OCI-LY7 (cell line): ENCODE measurements at regions not wholly inside any gene's neighbourhood (a gene's known extent, or its start where the extent isn't known, plus 50 kb on each side); places are given as distances from the start of the nearest gene placed in this dataset.
"Not testable (repeated sequence)": the region's sequence is repeated elsewhere in the genome, so short reads cannot be mapped to it uniquely, and the experiment has no call there.

Experiments used
- BruUV-seq: library from RNA; stranded (reverse); fragments of 400-500 nt; replicated peaks from 2 replicates; lab custom pipeline; 2021; lab: Mats Ljungman, UMichigan
- CTCF ChIA-PET: fragments of 300-600 bp; sonication (Branson Sonifier 250); formaldehyde crosslinking; loops from one replicate; lab custom pipeline; 2022; ENCODE audit warnings: antibody characterized with exemption; ENCODE audit not compliant: unreplicated experiment; lab: Charles Lee
- POLR2A ChIA-PET: fragments of 300-600 bp; sonication (Branson Sonifier 250); formaldehyde crosslinking; loops from one replicate; lab custom pipeline; 2022; ENCODE audit warnings: antibody characterized with exemption; lab: Charles Lee
- DNase-seq: peaks from one replicate; pipeline ENCODE4 v3.0.0-alpha.2; 2015; ENCODE audit warnings: low spot score
- H2AFZ ChIP-seq: fragments of 200-600 bp; sonication (generic), shearing (Covaris generic); 2 replicates; pipeline ENCODE4 v1.6.1; 2014; ENCODE audit warnings: mild to moderate bottlenecking, antibody characterized with exemption, low read length, moderate library complexity
- H3K27ac ChIP-seq: fragments of 200-600 bp; sonication (generic); 2 replicates; pipeline ENCODE4 v1.5.1; 2014; ENCODE audit warnings: mixed run types, low read depth, mild to moderate bottlenecking, moderate library complexity, low read length, inconsistent platforms; ENCODE audit not compliant: poor library complexity, severe bottlenecking
- H3K36me3 ChIP-seq: fragments of 200-600 bp; sonication (generic); 2 replicates; pipeline ENCODE4 v1.6.1; 2014; ENCODE audit warnings: mild to moderate bottlenecking, antibody characterized with exemption, low read length, moderate library complexity, mixed read lengths; ENCODE audit not compliant: insufficient read depth
- H3K4me1 ChIP-seq: fragments of 200-600 bp; sonication (generic); 2 replicates; pipeline ENCODE4 v1.5.1; 2014; ENCODE audit warnings: mild to moderate bottlenecking, low read length; ENCODE audit not compliant: insufficient read depth, poor library complexity, severe bottlenecking
- H3K4me2 ChIP-seq: fragments of 200-600 bp; sonication (generic); 2 replicates; pipeline ENCODE4 v1.6.1; 2014; ENCODE audit warnings: mild to moderate bottlenecking, low read length
- H3K4me3 ChIP-seq: fragments of 200-600 bp; sonication (generic); 2 replicates; pipeline ENCODE4 v1.5.1; 2014; ENCODE audit warnings: mild to moderate bottlenecking, low read depth, low read length; ENCODE audit not compliant: poor library complexity, severe bottlenecking
- H3K79me2 ChIP-seq: fragments of 200-600 bp; sonication (generic); 2 replicates; pipeline ENCODE4 v1.6.1; 2016; ENCODE audit warnings: low read depth, mild to moderate bottlenecking, low read length, moderate library complexity, mixed read lengths; ENCODE audit not compliant: insufficient read depth
- H3K9me2 ChIP-seq: fragments of 200-600 bp; sonication (generic); 2 replicates; pipeline ENCODE4 v1.6.1; 2016; ENCODE audit warnings: mild to moderate bottlenecking, low read length, mixed read lengths; ENCODE audit not compliant: insufficient read depth
- H3K9me3 ChIP-seq: fragments of 200-600 bp; sonication (generic); 2 replicates; pipeline ENCODE4 v1.6.1; 2014; ENCODE audit warnings: mild to moderate bottlenecking, mixed run types, low read length, mixed read lengths
- H4K20me1 ChIP-seq: fragments of 200-600 bp; sonication (generic); 2 replicates; pipeline ENCODE4 v1.6.1; 2014; ENCODE audit warnings: mild to moderate bottlenecking, antibody characterized with exemption, low read length, moderate library complexity, mixed read lengths; ENCODE audit not compliant: insufficient read depth
- EZH2phosphoT487 ChIP-seq: fragments of 200-600 bp; sonication (generic); IDR thresholded peaks from 2 replicates; pipeline ENCODE4 v1.6.1; 2018; ENCODE audit warnings: low read depth, borderline replicate concordance, mild to moderate bottlenecking, mixed run types, antibody characterized with exemption, low read length, moderate library complexity, mixed read lengths
- intact Hi-C: fragments of 100-400 bp; cut with micrococcal nuclease; formaldehyde crosslinking; loops from one replicate; pipeline ENCODE4 v1.10.0; 2022; ENCODE audit not compliant: unreplicated experiment
- TF ChIP-seq, protein P1 (sequence below): fragments of 200-600 bp; sonication (generic); conservative IDR thresholded peaks from 2 replicates; pipeline ENCODE4 v1.5.1; 2014; ENCODE audit warnings: mild to moderate bottlenecking, antibody characterized with exemption, low read length, moderate library complexity, mixed read lengths

DNA sequence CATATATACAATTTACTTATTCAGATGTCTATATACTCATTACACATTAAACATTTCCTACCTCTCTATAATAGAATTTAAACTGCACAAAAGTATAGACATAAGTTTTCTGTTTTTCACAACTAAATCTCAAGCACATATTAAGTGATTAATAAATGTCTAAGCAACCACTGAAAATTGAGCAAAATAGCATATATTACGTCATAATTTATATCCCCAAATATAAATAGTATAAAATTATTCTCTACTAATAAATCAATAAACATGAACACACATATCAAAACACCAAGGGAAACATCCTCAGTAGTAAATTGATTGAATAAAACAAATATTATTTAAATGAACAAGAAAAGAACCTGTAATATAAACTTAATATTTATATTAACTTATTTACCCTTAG is 865.1 kb downstream of the CDH18 start:
- no peaks in the 10 kb centered on the region for H3K79me2 ChIP-seq
- BruUV-seq: no TSS peak
- no peak for DNase-seq
- H3K4me1 ChIP-seq: no peaks in the 10 kb centered on the region
- H2AFZ ChIP-seq: no peak overlapping the region
- TF ChIP-seq EZH2phosphoT487: no peak
- TF ChIP-seq, protein P1, sequence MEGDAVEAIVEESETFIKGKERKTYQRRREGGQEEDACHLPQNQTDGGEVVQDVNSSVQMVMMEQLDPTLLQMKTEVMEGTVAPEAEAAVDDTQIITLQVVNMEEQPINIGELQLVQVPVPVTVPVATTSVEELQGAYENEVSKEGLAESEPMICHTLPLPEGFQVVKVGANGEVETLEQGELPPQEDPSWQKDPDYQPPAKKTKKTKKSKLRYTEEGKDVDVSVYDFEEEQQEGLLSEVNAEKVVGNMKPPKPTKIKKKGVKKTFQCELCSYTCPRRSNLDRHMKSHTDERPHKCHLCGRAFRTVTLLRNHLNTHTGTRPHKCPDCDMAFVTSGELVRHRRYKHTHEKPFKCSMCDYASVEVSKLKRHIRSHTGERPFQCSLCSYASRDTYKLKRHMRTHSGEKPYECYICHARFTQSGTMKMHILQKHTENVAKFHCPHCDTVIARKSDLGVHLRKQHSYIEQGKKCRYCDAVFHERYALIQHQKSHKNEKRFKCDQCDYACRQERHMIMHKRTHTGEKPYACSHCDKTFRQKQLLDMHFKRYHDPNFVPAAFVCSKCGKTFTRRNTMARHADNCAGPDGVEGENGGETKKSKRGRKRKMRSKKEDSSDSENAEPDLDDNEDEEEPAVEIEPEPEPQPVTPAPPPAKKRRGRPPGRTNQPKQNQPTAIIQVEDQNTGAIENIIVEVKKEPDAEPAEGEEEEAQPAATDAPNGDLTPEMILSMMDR: no peak
- H3K4me3 ChIP-seq: no peak overlapping the region
- no peak overlapping the region for H3K4me2 ChIP-seq
- H4K20me1 ChIP-seq: no peaks in the 10 kb centered on the region
- CTCF ChIA-PET: no interaction called here
- intact Hi-C loops: no loop called here
- H3K9me3 ChIP-seq: no peaks in the 10 kb centered on the region
- no peaks in the 10 kb centered on the region for H3K9me2 ChIP-seq
- H3K36me3 ChIP-seq: no peaks in the 10 kb centered on the region
- no peak overlapping the region for H3K27ac ChIP-seq
- POLR2A ChIA-PET: interaction anchor here (0.9 to 1.3 kb wide), 4 partner anchors 11 to 66 kb away, joined by 3 to 5 read pairs (median 3); no protein-coding TSS in a partner anchor

DNA sequence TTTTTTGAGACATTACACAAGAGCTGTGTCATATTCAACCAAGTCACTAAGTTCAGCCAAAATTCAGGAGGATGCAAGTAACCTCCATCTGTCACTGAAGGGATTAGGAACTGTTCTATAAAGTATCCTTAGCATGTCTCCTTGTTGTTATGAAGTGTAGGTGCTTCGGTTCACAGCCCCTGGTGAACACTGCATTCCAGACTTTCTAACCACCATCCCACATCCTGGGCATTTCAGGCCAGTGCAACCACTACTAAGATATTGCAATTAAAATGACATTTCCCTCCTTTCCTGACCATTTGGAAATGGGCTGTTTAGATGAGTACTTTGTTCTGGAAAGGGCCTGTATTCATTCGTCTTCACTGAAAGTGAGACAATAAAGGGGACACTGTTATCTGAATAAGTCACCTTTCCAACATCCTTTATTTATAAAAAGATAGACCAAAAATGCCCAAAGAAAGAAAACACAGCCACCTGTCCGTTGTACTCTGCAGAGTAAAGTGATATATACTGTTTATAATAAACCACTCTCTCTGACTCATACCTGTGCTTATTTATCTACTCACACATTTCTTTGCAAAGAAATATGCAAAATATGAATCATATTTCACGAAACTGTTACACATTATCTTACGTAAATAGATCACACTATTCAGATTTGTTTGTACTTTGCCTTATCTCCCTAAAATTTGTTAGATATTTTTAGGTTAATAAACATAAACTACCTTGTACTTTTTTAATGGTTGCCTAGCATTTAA is 861.9 kb downstream of the CDH18 start:
- Histone ChIP-seq H3K27ac (no peak overlapping the region), H3K9me2 (no peaks in the 10 kb centered on the region), H3K4me2 (no peak overlapping the region), H3K4me1 (no peaks in the 10 kb centered on the region), H3K9me3 (no peaks in the 10 kb centered on the region), H3K4me3 (no peak overlapping the region), H2AFZ (no peak overlapping the region), H3K36me3 (no peaks in the 10 kb centered on the region), H3K79me2 (no peaks in the 10 kb centered on the region), H4K20me1 (no peaks in the 10 kb centered on the region)
- intact Hi-C loops: no loop called here
- no peak for TF ChIP-seq EZH2phosphoT487
- TF ChIP-seq, protein P1: no peak
- ChIA-PET CTCF (no interaction called here), POLR2A (interaction anchor here (0.6 to 1.2 kb wide), 3 partner anchors 8 to 50 kb away, joined by 3 read pairs; no protein-coding TSS in a partner anchor)
- no TSS peak for BruUV-seq
- no peak for DNase-seq

DNA sequence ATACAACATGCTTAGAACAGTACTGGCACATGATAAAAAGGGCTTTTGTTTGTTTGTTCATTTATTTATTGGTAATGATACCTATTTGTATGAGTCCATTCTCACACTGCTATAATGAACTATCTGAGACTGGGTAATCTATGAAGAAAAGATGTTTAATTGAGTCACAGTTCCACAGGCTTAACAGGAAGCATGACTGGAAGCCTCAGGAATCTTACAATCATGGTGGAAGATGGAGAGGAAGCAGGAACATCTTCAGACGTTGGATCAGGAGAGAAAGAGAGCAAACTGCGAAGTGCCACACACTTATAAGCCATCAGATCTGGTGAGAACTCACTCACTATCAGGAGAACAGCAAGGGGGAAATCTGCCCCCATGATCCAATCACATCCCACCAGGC is 847.7 kb downstream of the CDH18 start:
- POLR2A ChIA-PET: no interaction called here

DNA sequence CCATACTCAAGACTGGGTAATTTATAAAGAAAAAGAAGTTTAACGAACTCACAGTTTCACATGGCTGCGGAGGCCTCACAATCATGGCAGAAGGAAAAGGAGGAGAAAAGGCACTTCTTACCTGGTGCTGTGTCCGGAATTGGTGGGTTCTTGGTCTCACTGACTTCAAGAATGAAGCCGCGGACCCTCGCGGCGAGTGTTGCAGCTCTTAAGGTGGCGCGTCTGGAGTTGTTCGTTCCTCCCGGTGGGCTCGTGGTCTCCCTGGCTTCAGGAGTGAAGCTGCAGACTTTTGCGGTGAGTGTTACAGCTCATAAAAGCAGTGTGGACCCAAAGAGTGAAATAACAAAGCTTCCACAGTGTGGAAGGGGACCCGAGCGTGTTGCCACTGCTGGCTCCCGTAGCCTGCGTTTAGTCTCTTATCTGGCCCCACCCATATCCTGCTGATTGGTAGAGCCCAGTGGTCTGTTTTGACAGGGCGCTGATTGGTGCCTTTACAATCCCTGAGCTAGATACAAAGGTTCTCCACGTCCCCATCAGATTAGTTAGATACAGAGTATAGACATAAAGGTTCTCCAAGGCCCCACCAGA is 846.0 kb downstream of the CDH18 start:
- H3K9me2 ChIP-seq, H4K20me1 ChIP-seq, intact Hi-C loops, H3K27ac ChIP-seq, H3K9me3 ChIP-seq, H3K4me3 ChIP-seq, H3K4me2 ChIP-seq, DNase-seq, H3K36me3 ChIP-seq, CTCF ChIA-PET, H3K4me1 ChIP-seq, H3K79me2 ChIP-seq, BruUV-seq: not testable (repeated sequence)
- H2AFZ ChIP-seq: 0 out of 2 replicates have a peak overlapping the region, but pooled peaks have one; percentile 0
- POLR2A ChIA-PET: interaction anchor here (2.4 kb wide), 1 partner anchor 10 kb away, joined by 6 read pairs; no protein-coding TSS in a partner anchor

More for the DNA sequence above, 847.7 kb downstream of the CDH18 start:
- no peaks in the 10 kb centered on the region; the same call in 1 of the 2 replicates for H3K9me2 ChIP-seq
- TF ChIP-seq EZH2phosphoT487: no peak
- TF ChIP-seq, protein P1: no peak
- intact Hi-C loops: no loop called here
- no peak overlapping the region for H3K4me3 ChIP-seq
- H3K4me2 ChIP-seq: no peak overlapping the region
- H3K79me2 ChIP-seq: no peaks in the 10 kb centered on the region
- H3K4me1 ChIP-seq: no peaks in the 10 kb centered on the region
- no TSS peak for BruUV-seq
- H3K36me3 ChIP-seq: no peaks in the 10 kb centered on the region
- DNase-seq: no peak
- H4K20me1 ChIP-seq: no peaks in the 10 kb centered on the region
- H3K27ac ChIP-seq: no peak overlapping the region
- no peaks in the 10 kb centered on the region for H3K9me3 ChIP-seq
- H2AFZ ChIP-seq: peak overlapping the region; percentile 61; the same call in 1 of the 2 replicates
- CTCF ChIA-PET: no interaction called here
